Left ventricle myocardium superior (tissue), 1 donor: ENCODE measurements at regions not wholly inside any gene's neighbourhood (a gene's known extent, or its start where the extent isn't known, plus 50 kb on each side); places are given as distances from the start of the nearest gene placed in this dataset.
A peak's percentile ranks its signal among the peaks of the same experiment; 100 is the strongest.

Experiments used
- ATAC-seq: fragments of 200-7000 bp; cut with Tn5 transposase; one replicate; pipeline ENCODE4 v1.9.1; 2020; ENCODE audit warnings: mild to moderate bottlenecking, moderate library complexity
- DNase-seq: peaks from one replicate; pipeline ENCODE4 v3.0.0-alpha.2; 2020
- intact Hi-C: fragments of 100-400 bp; cut with micrococcal nuclease; formaldehyde crosslinking; loops from one replicate; pipeline ENCODE4 v1.11.0; 2022
- donor health status: DM: no; HTN: yes; CAD: no; lungs with severe emphysema.

DNA sequence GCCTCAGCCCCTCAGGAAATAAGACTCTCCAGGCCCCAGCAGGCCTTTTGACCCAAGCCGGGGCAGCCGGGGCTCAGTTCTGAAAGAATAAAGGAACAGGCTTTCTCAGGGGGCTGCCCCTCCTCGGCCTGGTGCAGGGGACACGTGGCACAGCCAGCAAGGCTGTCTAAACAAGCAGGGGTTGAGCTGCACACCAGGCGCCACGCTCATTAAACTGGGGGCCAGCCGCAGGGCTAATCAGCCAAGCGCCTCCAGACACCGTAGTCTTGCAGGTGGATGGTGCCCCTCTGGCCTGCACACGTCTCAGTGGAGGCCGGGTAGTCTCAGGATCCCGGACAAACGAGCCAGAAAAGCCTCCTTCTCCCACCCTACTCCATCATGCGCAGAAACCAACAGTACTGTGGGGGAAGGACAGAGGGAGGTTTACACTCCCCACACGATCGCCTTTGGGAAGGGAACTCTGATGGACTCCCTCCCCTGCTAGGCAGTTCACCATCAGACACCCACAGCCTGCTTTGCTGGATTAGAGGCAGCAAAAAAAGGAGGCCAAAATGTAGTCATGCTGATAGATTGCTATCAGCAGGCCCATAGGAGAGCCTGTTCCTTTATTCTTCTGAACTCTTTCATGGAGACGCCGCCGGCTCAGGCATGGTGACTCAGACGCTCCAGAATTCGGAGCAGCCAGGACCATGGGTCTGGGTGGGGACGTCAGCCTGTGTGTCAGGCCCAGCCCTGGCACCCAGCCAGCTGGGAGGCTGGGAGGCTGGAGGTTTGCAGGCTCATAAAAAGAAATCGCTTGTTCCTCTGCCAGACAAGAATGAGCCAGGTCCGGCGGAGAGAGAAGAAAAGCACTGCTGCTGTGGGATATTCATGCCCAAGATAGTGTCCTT lies 342.4 kb downstream of the BCOR start:
- peak; percentile 79 for ATAC-seq
- peak; percentile 85 for DNase-seq
- intact Hi-C loops: no loop called here

DNA sequence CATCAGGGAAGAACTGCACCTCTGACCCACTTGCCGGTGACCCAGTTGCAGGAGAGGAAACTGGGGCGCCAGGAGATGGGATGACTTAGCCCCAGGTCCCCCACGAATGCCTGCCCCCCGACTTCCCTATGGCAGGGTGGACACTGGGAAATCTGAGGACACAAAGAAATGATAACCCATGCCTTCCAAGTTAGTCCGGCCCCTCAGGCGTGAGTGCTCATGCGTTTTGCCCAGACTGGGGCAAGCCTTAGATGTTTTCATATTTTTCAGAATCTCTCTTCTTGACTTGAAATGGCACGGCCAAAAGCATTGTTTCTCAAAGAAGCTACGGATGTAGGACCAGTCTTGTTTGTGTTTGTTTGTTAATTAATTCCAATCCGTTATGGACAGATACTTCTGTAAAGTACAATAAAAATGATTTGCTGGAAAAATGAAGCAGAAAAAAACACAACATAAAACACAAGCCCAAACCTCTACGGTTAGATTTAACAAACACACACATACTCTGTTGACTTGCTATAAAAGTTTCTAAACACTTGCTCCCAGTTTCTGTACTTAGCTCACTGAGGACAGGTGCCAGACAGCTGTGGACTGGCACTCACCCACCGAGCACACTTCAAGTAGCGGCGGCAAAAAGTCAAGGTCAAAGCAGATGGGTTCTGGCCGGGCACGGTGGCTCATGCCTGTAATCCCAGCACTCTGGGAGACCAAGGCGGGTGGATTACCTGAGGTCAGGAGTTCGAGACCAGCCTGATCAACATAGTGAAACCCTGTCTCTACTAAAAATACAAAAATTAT lies 341.5 kb downstream of the BCOR start:
- ATAC-seq: peak; percentile 18
- intact Hi-C loops: no loop called here
- DNase-seq: peak; percentile 40

DNA sequence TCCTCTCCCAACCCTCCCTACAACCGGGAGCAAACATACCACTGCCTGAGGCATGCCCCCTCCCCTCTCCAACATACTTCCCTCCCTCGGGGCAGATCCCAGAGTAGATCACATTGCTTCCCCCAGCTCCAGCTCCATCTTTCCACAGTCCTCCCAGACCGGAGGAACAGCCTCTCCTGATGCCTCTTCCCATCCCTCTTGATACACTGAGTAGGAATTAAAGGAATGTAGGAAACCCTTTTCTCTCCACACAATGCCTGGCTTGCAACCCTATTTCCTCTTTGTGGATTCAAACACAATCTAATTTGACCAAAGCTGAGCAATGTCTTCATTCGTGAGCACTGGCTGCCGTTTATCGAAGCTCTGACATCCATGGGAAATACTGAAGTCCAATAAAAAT lies 339.8 kb downstream of the BCOR start:
- intact Hi-C loops: no loop called here

DNA sequence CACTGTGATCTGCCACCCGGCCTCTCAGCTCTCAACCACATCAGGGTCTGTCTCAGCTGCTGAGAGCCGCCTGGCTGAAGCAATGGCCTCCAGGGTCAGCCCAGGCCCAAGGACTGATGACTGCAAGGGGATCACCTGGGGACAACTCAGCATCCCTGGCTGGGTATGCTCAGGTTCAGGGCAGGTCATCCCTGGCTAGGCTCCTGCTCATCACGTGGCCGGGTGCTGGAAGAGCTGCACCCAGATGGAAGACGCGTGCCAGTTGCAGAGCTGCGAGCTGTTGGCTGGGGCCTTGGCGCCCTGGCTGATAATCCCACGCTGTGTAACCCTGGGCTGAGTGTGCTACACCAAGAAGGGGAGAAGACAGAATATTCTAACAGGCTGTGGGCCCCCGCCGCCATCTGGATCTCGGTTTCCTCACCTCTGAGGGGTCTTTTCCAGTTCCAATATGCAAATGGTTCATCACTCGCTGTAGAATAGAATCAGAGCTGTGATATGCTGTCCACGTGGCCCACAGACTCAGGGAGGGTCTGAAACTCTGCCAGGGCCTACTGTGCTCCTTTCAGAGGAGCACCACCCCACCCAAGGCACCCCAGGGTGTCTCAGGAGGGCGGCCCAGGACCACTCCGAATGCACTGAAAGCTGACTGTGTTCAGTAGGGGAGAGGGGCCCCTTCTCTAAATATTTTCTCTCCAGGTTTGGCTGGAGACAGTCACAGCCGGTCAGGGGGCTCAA lies 338.8 kb downstream of the BCOR start:
- DNase-seq: peak; percentile 35
- ATAC-seq: peak; percentile 52
- intact Hi-C loops: no loop called here

More for the DNA sequence above, 339.8 kb downstream of the BCOR start:
- ATAC-seq (no peak), DNase-seq (no peak)

DNA sequence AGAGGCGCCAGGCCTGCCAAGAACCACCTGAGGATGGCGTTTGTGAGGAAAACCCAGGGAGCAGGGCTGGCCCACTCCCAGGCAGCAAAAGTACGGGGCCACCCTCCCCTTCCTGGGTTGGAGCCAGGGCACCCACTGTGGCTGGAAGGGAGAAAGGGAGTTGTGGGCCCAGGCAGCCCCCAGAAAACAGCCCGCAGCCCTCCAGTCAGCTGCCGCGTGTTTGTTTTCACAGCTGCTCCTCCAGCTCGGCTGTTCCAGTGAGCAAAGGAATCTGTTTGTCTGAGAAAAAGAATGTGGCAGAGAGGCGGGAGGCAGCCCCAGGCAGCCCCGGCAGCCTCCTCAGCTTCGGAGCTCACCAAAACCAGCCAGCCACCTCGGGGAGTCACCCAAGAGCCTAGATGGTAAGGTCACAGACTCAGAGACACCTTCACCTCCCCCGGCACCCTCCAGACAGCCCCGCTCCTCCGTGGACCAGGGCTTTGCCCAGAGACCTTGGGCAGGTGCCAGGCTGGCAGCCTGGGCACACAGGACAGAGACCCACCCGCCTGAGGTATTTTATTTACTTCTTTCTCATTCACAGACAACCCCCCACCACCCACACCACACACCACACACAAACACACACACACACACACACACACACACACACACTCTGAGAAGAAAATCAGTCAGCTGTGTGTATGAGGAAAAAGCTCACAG lies 338.1 kb downstream of the BCOR start:
- peak; percentile 44 for DNase-seq
- peak; percentile 62 for ATAC-seq
- intact Hi-C loops: no loop called here

DNA sequence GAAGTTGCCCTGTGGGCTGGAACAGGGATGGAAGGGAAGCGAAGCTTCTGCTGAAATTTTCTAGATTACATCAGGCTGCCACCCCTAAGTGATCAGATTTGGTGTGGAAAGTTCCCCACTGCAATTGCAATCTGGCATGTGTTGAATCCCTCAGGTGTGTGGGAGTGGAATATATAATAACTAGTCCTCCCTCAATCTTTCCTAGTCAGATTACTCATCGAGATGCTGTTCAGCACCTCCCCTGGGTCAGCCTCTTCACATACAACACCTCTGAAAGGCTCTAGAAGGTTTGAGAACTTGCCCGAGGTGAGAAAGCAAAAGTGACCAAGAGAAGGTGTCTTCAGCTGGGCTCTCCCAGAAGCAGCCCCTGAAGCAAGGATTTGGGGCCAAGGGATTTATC lies 336.8 kb downstream of the BCOR start:
- DNase-seq (no peak), ATAC-seq (no peak)
- intact Hi-C loops: no loop called here

DNA sequence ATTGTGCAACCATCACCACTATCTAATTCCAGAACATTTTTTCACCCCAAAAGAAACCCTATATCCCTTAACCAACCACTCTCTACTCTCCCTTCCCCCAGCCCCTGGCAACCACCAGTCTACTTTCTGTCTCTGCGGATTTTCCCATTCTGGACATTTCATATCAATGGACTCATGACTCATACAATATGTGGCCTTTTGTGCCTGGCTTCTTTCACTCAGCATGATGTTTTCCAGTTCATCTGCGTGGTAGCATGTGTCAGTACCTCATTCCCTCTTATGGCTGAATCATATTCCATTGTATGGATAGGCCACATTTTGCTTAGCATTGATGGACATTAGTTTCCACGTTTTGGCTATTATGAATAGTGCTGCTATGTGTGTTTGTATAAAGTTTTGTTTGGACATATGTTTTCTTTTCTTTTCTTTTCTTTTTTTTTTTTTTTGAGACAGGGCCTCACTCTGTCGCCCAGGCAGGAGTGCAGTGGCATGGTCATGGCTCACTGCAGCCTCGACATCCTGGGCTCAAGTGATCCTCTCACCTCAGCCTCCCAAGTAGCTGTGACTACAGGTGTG lies 335.4 kb downstream of the BCOR start:
- DNase-seq (no peak), ATAC-seq (peak; percentile 15)
- intact Hi-C loops: no loop called here

DNA sequence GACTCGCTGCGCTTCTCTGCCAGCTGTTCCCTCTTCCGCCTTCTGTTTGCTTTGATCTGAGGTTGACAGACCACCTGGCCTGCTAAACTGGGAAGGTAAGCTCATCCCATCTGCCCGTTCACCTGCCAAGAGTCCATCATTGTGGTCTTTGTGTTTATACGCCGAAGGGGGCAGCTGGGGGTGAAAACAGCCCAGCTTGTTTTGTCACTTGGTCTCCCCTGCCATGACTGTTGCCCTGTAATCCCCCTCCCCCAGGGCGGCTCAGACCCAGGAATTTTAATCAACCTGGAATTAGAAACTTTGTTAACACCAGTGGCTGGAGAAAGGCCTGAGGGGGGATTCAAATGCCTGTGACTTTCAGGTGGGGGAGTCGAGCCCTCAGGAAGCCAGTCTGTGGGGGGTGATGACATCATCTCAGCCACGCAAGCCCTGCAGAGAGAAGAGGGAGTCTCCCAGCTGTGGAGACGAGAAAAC lies 333.3 kb downstream of the BCOR start:
- no peak for DNase-seq
- no peak for ATAC-seq
- intact Hi-C loops: no loop called here

DNA sequence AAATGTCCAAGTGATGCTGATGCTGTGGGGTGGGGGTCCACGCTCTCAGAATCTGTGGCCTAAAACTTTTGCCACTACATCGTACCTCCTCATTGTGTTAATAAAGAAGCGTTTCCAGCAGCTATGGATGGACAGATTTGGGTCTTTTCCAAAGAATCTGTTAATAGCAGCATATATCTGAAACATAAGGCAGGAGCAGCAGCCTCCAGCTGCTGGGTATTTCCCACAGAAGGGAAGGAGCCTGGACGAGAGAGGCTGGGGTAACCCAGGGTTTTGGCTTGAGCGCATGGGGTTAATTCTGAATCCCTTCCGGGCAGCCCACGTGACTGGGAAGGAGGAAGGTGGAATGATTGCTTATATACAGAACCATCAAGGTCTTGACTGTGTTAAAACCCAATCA lies 332.4 kb downstream of the BCOR start:
- DNase-seq (no peak), ATAC-seq (no peak)
- intact Hi-C loops: no loop called here

DNA sequence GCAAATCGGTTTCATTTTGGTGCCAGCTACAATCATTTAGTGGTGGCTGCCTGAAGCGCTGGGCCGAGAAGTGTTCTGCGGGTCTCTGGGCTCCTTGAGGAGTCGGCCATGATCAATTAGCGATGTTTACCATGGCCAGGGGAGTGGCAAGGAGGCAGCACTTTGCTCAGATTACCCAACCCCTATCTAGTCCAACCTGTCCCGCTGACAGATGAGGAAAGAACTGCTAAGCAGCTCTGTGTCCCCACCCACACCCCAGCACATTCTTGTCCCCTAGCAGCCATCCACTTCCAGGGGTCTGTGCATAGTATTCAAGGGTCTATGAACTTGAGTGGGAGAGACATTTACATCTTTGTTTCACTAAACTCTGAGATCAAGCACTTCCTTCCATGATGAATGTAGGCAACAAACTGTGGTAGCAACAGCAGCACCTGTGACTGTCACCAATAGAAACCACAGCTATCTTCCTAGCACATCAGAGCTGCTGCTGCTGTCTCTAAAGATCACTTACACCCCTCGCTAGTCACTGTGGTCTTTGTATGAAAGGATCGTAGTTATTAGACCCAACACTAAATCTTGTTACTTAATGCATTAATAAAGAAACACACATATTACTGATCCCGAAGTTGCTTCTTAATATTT lies 331.6 kb downstream of the BCOR start:
- DNase-seq (no peak), ATAC-seq (no peak)
- intact Hi-C loops: no loop called here

DNA sequence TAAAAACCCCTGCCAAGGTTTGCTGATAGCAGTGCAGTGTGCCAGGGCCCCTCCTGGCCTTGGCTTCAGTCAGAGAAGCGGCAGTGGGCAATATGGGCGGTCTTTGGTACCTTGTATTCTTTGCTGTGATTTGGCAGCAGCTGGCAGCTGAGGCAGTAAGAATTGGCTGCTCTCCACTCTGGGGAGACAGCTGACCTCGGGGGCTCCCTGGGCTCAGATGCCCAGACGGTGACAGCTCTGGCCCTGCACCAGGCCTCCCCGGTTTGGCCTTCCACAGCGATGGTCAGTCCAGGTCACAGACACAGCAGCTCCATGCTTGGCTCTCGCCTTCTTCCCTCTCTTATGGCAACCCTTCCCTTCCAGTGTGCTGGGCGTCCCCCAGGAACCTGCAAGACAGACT lies 330.9 kb downstream of the BCOR start:
- intact Hi-C loops: no loop called here
- peak; percentile 36 for DNase-seq
- ATAC-seq: peak; percentile 91

DNA sequence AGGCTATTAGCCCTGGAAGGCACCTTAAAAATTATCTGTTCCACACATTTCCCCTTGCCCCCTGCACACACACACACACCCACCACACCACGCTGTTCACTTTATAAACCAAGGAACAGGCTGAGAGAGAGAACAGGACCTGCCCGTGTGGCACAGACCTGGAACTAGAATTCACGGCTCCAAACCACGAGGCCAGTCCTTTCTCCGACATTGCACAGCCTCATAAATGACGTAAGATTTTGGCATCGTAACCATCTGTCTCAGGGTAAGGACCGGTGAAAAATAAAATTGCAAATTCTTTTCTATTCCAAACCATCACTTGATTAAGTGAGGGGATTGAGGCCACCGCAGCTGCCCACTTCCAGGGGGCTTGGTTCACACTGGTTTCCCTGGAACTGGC lies 330.3 kb downstream of the BCOR start:
- peak; percentile 45 for ATAC-seq
- intact Hi-C loops: no loop called here
- no peak for DNase-seq

DNA sequence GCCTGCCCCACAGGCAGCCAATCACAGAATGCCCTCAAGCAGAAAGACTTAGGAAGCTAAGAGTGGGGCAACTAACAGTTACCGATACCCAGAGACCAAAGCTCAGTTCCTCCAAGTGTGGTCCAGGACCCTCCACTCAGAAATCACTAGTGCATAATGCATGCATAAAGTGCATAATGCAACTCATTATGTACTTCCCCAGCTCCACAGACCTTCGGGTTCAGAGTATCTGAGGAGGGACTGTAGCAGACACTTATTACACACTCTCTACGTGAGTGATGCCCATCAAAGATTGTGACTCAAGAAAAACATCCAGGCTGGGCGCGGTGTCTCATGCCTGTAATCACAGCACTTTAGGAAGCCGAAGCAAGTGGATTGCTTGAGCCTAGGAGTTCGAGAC lies 328.0 kb downstream of the BCOR start:
- intact Hi-C loops: no loop called here
- ATAC-seq (no peak), DNase-seq (no peak)

DNA sequence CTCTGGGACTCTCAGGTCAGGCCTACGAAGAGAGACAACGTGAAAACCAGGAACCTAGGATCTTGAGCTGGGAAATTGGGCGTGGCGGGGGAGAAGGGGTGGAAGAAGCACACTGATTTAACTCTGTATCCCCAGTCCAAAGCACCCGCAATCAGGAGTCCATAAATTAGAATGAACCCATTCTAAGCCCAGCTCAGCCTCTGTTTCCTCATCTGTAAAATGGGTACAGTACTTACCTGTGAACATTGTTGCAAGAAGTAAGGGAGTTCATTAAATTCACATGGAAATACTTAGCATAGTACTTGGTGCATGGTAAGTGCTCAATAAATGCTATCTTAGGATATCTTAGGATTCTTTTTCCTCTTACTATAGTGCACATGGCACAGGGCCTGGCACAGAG lies 326.7 kb downstream of the BCOR start:
- DNase-seq (no peak), ATAC-seq (no peak)
- intact Hi-C loops: no loop called here

DNA sequence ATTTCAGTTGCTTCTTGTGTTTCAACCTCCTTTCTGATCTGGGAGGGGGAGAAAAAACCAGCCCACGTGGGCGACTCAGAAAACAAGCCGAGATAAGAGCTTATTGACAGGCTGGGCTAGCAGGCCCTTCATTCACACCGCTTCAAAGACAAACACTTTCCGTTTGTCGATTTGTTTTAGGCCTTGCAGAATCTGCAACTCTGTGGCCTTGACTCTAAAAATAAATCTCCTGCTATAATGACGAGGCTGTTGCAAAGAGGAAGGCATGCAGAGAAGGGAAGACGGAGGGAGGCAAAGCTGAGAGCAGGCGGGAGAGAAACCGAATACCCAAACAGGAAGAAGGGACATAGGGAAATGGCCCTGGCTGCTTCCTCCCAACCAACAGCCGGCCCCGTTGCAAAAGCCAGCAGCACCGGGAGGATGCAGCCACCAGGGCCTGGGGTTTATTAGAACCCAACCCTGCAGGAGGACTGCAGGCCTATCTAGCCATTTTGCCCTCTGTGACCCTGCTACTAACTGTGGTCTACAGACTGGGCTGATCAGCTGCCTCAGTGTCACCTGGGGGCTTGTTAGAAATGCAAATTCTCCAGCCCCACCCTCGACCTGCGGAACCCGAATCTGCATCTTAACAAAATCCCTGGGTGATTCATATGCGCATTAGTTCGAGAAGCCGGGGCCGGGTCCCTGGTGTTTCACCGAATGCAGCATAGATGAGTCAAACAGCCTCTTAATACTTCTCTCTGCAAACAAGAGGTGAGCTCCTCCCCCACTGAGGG lies 325.5 kb downstream of the BCOR start:
- DNase-seq (no peak), ATAC-seq (peak; percentile 66)
- intact Hi-C loops: no loop called here

DNA sequence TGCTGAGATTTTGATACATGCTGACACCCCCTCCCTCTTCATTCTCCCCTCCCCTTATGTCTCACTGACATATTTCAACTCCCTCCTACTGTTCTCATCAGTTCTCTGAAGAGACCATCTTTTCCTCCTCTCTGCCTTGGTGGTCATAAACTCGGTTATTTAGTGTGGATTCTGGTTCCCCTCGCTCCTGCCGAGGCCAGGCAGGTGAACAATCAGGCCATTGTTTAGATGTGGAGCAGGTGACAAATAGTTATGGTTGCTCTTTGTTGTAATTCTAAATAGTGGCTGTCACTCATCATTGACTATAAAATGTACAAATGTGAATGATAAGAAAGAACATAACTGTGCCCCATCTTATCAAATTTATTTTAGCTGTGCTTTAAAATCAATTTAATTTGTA lies 324.6 kb downstream of the BCOR start:
- ATAC-seq (no peak), DNase-seq (no peak)
- intact Hi-C loops: no loop called here

DNA sequence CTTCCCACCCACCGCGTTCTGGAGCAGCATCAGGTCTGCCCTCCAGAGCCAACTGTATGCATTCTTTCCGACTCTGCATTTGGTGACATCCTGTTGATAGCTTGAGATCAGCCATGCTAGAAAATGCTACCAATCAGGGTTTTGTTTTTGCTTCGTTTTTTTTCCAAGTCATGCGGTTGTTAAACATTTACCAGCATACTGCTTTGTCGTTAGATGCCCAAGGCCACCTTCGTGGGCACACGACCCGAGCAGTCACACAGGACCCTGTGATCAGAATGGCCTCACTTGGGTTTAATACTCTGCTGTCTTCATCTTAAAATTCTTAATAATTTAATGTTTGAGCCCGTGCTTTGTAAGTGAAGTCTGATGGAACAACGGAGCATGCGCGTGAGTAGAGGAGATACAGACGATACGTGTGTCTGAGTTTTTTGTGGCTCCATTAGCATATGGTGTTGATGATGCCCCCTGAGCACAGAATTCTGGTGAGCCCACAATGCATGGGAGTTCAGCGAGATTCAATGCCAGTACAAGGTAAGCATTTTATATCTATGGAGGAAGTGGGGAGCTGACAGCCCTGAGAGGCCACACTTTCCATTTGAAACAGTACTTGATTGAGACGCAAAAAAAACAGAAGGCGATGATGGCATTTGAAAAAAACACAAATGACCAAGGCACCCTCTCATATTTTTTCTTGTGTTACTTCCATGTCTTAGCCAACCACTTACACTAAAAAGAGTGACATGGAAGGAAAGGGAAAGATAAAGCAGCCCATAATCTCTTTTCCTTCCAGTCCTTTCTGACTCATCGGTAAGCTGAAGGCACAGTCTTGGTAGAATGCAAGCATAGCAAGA lies 323.6 kb downstream of the BCOR start:
- intact Hi-C loops: no loop called here
- no peak for ATAC-seq
- DNase-seq: no peak
